ENCODE measurements at regions not wholly inside any gene's neighbourhood (a gene's known extent, or its start where the extent isn't known, plus 50 kb on each side); places are given as distances from the start of the nearest gene placed in this dataset.
"Not testable (repeated sequence)": the region's sequence is repeated elsewhere in the genome, so short reads cannot be mapped to it uniquely, and the experiment has no call there.

GRCh38 chrX:74107666-74108065 lies 196.3 kb upstream of the ZCCHC13 start:
- in situ Hi-C loops (cut with MboI; ENCODE audit: low pct_unique_long_range_greater_than_20kb in 2 of 9, low sequenced_read_pairs in 9 of 9, unreplicated experiment in 9 of 9), result no loop called here
- no peak overlapping the region for H3K27ac ChIP-seq
- no peak for ATAC-seq (replicated peaks in 6 of 8)

GRCh38 chrX:74104356-74105015 lies 199.5 kb upstream of the ZCCHC13 start:
- Histone ChIP-seq H3K4me3 (no peak overlapping the region), H3K27ac (no peak overlapping the region), H3K4me1 (replicated peaks in 1 of 2) (no peaks in the 10 kb centered on the region)
- ATAC-seq (replicated peaks in 6 of 8), result peak in 2 of 8 experiments; percentile 97 to 98
- 67 to 86% (median 67%) methylated on average over 1 of the region's 3 CpGs; no CpG with 5 or more reads in 7 of the 10 experiments for WGBS, 10 experiments
- in situ Hi-C loops (cut with MboI; ENCODE audit: low pct_unique_long_range_greater_than_20kb in 2 of 9, low sequenced_read_pairs in 9 of 9, unreplicated experiment in 9 of 9), result no loop called here

More at GRCh38 chrX:74107666-74108065, 196.3 kb upstream of the ZCCHC13 start:
- Histone ChIP-seq H3K4me1 (replicated peaks in 1 of 2) (no peaks in the 10 kb centered on the region), H3K4me3 (no peak overlapping the region)

DNA sequence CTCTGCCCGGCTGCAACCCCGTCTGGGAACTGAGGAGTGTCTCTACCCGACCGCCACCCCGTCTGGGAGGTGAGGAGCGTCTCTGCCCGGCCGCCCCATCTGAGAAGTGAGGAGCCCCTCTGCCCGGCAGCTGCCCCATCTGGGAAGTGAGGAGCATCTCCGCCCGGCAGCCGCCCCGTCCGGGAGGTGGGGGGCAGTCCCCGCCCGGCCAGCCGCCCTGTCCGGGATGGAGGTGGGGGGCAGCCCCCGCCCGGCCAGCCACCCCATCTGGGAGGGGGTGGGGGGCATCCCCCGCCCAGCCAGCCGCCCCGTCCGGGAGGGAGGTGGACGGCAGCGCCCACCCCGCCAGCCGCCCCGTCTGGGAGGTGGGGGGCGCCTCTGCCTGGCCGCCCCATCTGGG lies 205.6 kb upstream of the ZCCHC13 start:
- ATAC-seq (replicated peaks in 6 of 8); H3K27ac ChIP-seq; H3K4me3 ChIP-seq; H3K4me1 ChIP-seq (replicated peaks in 1 of 2); in situ Hi-C loops (cut with MboI; ENCODE audit: low pct_unique_long_range_greater_than_20kb in 2 of 9, low sequenced_read_pairs in 9 of 9, unreplicated experiment in 9 of 9): not testable (repeated sequence)
- WGBS, 10 experiments, result no CpG with 5 or more reads among the region's 31 CpGs

- in situ Hi-C loops (cut with MboI; ENCODE audit: low pct_unique_long_range_greater_than_20kb in 2 of 9, low sequenced_read_pairs in 9 of 9, unreplicated experiment in 9 of 9), result no loop called here
- Histone ChIP-seq H3K4me1 (replicated peaks in 1 of 2) (no peaks in the 10 kb centered on the region), H3K27ac (no peak overlapping the region), H3K4me3 (no peak overlapping the region)
- 20 to 100% methylated on average over 1 to 2 of the region's 3 CpGs; no CpG with 5 or more reads in 8 of the 10 experiments for WGBS, 10 experiments
- ATAC-seq (replicated peaks in 6 of 8), result no peak
These were observed 213.9 kb upstream of the ZCCHC13 start for GRCh38 chrX:74090049-74090448.

DNA sequence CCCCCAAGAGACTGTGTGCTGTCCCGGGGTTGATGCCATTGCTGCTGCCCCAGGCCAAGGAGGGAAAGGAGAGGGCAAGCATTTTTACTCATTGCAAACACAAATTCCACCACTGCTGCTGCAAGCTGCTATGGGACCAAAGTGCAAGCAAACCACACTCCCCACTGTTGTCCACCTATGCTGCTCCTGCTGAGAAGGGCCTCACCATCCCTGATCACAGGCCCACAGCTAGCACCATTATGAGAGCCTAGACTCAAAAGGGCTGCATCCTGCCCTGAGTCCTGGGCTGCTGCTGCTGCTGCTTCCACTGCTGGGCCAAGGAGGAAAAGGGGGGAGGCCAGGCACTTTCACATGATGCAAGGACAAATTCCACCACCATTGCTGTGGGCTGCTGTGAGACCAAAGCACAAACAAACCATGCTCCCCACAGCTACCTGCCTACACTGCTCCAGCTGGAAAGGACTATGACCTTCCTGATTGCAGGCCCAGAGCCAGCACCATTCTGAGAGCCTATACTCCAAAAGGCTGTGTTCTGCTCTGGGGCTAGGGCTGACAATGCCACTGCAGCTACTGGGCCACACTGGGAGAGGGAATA lies 218.2 kb upstream of the ZCCHC13 start:
- Histone ChIP-seq H3K4me1 (replicated peaks in 1 of 2) (no peaks in the 10 kb centered on the region), H3K4me3 (no peak overlapping the region), H3K27ac (no peak overlapping the region)
- WGBS, 10 experiments, result no CpG with 5 or more reads among the region's 1 CpG
- in situ Hi-C loops (cut with MboI; ENCODE audit: low pct_unique_long_range_greater_than_20kb in 2 of 9, low sequenced_read_pairs in 9 of 9, unreplicated experiment in 9 of 9), result no loop called here
- ATAC-seq (replicated peaks in 6 of 8), result no peak

DNA sequence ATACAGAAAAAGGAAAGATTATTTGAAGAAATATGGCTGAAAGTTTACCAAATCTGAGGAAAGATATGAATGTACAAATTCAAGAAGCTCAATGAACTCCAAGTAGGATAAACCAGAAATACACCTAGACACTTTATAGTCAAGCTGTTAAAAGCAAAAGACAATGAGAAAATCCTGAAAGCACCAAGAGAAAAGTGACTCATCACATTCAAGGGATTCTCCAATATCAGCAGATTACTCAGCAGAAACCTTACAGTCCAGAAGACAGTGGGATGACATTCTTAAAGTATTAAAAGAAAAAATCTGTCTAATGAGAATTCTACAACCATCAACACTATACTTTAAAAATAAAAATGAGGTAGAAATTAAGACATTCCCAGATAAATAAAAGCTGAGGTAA lies 223.8 kb upstream of the ZCCHC13 start:
- H3K4me1 ChIP-seq (replicated peaks in 1 of 2), result no peaks in the 10 kb centered on the region
- H3K4me3 ChIP-seq, result no peak overlapping the region
- in situ Hi-C loops (cut with MboI; ENCODE audit: low pct_unique_long_range_greater_than_20kb in 2 of 9, low sequenced_read_pairs in 9 of 9, unreplicated experiment in 9 of 9), result no loop called here
- ATAC-seq (replicated peaks in 6 of 8), result no peak
- H3K27ac ChIP-seq, result no peak overlapping the region

- no peak for ATAC-seq (replicated peaks in 6 of 8)
- Histone ChIP-seq H3K4me3 (no peak overlapping the region), H3K4me1 (replicated peaks in 1 of 2) (no peaks in the 10 kb centered on the region), H3K27ac (no peak overlapping the region)
- 86% methylated on average over 10 of the region's 27 CpGs; no CpG with 5 or more reads in 9 of the 10 experiments for WGBS, 10 experiments
- in situ Hi-C loops (cut with MboI; ENCODE audit: low pct_unique_long_range_greater_than_20kb in 2 of 9, low sequenced_read_pairs in 9 of 9, unreplicated experiment in 9 of 9), result no loop called here
These were observed 213.4 kb upstream of the XIST start for GRCh38 chrX:74065831-74066390.

DNA sequence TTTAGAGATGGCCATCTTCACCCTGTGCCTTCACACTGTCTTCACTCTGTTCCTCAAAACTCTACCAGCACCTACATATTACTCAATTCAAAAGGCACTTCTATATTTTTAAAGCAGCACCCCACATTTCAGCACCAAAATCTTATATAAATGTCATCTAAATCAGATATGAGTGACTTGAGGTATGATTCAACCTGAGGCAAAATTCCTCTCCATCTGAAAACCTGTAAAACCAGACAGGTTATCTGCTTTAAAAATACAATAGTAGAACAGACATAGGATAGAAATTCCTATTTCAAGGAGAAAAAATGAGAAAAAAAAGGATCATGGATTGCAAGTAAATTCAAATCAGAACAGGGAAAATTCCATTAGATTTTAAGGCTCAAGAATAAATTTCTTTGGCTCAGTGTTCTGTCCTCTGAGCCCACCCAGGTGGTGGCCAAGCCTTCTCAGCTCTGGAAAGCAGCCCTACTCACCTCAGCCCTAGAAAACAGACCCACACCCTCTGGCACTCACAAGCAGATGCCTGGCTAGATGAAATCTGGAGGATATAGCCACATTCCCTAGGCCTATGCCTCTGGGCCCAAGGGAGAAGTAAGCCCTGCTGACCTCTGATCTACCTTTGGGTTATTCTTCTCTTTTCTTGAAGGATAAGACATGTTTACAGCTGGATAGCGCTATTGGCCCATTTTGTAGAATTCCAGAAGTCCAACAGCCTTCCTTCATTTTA lies 211.1 kb upstream of the XIST start:
- no peak for ATAC-seq (replicated peaks in 6 of 8)
- Histone ChIP-seq H3K4me3 (no peak overlapping the region), H3K27ac (no peak overlapping the region), H3K4me1 (replicated peaks in 1 of 2) (no peaks in the 10 kb centered on the region)
- 40% methylated on average over 1 of the region's 1 CpG; no CpG with 5 or more reads in 9 of the 10 experiments for WGBS, 10 experiments
- in situ Hi-C loops (cut with MboI; ENCODE audit: low pct_unique_long_range_greater_than_20kb in 2 of 9, low sequenced_read_pairs in 9 of 9, unreplicated experiment in 9 of 9), result no loop called here

DNA sequence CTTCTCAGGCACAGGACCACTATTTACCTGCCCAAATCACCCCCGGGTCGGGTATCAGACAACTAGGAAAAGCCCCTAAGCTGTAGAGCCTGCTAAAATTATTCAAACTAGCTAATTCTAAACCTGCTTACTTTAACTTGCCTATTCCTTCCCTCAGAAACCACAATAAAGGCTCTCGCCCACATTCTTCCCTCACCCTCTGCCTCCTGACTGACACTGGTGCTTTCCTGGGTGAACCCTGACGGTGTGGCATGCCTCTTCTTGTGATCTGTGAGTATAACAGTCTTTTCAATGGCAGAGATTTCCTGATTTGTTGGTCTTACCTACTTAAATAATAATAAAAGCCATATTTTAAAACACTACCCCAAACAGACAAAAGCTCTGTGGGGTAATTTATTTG lies 209.4 kb upstream of the XIST start:
- 36 to 100% (median 92%) methylated on average over 1 to 2 of the region's 4 CpGs; no CpG with 5 or more reads in 6 of the 10 experiments for WGBS, 10 experiments
- H3K4me1 ChIP-seq (replicated peaks in 1 of 2), result no peaks in the 10 kb centered on the region
- H3K4me3 ChIP-seq, result no peak overlapping the region
- H3K27ac ChIP-seq, result no peak overlapping the region
- in situ Hi-C loops (cut with MboI; ENCODE audit: low pct_unique_long_range_greater_than_20kb in 2 of 9, low sequenced_read_pairs in 9 of 9, unreplicated experiment in 9 of 9), result no loop called here
- no peak for ATAC-seq (replicated peaks in 6 of 8)

- in situ Hi-C loops (cut with MboI; ENCODE audit: low pct_unique_long_range_greater_than_20kb in 2 of 9, low sequenced_read_pairs in 9 of 9, unreplicated experiment in 9 of 9), result no loop called here
- H3K4me3 ChIP-seq, result no peak overlapping the region
- no peak for ATAC-seq (replicated peaks in 6 of 8)
These were observed 196.6 kb upstream of the XIST start for GRCh38 chrX:74049126-74049525.

DNA sequence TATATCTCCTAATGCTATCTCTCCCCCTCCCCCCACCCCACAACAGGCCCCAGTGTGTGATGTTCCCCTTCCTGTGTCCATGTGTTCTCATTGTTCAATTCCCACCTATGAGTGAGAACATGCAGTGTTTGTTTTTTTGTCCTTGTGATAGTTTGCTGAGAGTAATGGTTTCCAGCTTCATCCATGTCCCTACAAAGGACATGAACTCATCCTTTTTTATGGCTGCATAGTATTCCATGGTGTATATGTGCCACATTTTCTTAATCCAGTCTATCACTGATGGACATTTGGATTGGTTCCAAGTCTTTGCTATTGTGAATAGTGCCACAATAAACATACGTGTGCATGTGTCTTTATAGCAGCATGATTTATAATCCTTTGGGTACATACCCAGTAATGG lies 181.6 kb upstream of the XIST start:
- WGBS, 10 experiments, result no CpG with 5 or more reads among the region's 1 CpG
- ATAC-seq (replicated peaks in 6 of 8); in situ Hi-C loops (cut with MboI; ENCODE audit: low pct_unique_long_range_greater_than_20kb in 2 of 9, low sequenced_read_pairs in 9 of 9, unreplicated experiment in 9 of 9); H3K4me3 ChIP-seq; H3K4me1 ChIP-seq (replicated peaks in 1 of 2); H3K27ac ChIP-seq: not testable (repeated sequence)

More at GRCh38 chrX:74049126-74049525, 196.6 kb upstream of the XIST start:
- Histone ChIP-seq H3K27ac (no peak overlapping the region), H3K4me1 (replicated peaks in 1 of 2) (no peaks in the 10 kb centered on the region)

DNA sequence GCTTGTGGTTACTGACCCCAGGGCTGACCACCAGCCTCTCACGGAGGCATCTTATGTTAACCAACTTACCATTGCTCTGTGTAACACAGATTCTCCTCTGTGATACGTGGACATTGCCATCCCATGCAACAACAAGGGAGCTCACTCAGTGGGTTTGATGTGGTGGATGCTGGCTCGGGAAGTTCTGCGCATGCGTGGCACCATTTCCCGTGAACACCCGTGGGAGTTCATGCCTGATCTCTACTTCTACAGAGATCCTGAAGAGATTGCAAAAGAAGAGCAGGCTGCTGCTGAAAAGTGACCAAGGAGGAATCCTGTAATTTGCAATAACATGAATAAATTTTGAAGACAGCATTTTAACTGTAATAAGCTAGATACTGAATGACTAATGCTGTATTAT lies 179.0 kb upstream of the XIST start:
- H3K27ac ChIP-seq; ATAC-seq (replicated peaks in 6 of 8); in situ Hi-C loops (cut with MboI; ENCODE audit: low pct_unique_long_range_greater_than_20kb in 2 of 9, low sequenced_read_pairs in 9 of 9, unreplicated experiment in 9 of 9); H3K4me3 ChIP-seq; H3K4me1 ChIP-seq (replicated peaks in 1 of 2): not testable (repeated sequence)
- WGBS, 10 experiments, result 60 to 100% (median 85%) methylated on average over 1 to 7 of the region's 7 CpGs; no CpG with 5 or more reads in 6 of the 10 experiments

DNA sequence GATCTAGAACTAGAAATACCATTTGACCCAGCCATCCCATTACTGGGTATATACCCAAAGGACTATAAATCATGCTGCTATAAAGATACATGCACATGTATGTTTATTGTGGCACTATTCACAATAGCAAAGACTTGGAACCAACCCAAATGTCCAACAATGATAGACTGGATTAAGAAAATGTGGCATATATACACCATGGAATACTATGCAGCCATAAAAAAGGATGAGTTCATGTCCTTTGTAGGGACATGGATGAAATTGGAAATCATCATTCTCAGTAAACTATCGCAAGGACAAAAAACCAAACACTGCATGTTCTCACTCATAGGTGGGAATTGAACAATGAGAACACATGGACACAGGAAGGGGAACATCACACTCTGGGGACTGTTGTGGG lies 178.3 kb upstream of the XIST start:
- H3K4me3 ChIP-seq; H3K27ac ChIP-seq; H3K4me1 ChIP-seq (replicated peaks in 1 of 2); in situ Hi-C loops (cut with MboI; ENCODE audit: low pct_unique_long_range_greater_than_20kb in 2 of 9, low sequenced_read_pairs in 9 of 9, unreplicated experiment in 9 of 9); ATAC-seq (replicated peaks in 6 of 8): not testable (repeated sequence)
- WGBS, 10 experiments, result no CpG with 5 or more reads among the region's 1 CpG
